Activated T-cell treated with anti-CD3 and anti-CD28 coated beads for 48 hours (primary cell): ENCODE measurements at regions not wholly inside any gene's neighbourhood (a gene's known extent, or its start where the extent isn't known, plus 50 kb on each side); places are given as distances from the start of the nearest gene placed in this dataset.
"Not testable (repeated sequence)": the region's sequence is repeated elsewhere in the genome, so short reads cannot be mapped to it uniquely, and the experiment has no call there.

Source experiments
- DNase-seq: peaks from one replicate; pipeline ENCODE4 v3.0.0-alpha.2; 2020; ENCODE audit warnings: low read depth

DNA sequence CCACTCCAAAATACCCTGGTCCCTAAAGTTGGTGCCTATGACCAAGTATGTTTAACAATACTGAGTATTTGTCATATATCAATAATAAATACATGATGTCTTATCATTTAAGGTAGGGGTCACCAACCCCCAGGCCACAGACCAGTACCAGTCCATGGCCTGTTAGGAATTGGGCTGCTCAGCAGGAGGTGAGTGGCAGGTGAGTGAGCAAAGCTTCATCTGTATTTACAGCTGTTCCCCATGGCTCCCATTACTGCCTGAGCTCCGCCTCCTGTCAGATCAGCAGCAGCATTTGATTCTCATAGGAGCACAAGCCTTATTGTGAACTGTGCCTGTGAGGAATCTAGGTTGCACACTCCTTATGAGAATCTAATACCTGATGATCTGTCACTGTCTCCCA lies 126.2 kb downstream of the HNRNPD start:
- no peak for DNase-seq

DNA sequence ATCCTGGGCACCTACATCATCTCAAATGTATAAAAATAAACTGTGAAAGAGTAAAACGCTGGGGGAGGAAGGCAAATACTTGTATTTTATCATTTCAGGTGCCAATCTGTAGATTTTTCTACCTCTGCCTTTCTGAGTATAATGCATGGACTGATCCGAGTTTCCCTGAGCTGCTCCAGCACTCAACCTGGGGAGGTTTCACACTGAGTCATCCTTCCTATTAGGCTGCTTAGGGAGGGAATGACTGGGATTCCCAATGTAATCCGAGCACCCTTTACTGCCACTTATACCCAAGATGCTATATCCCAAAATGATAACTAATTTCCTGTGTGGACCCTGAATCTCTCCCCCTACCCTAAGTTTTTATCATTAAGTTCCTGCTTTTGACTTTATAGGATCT lies 126.6 kb downstream of the HNRNPD start:
- DNase-seq = no peak

DNA sequence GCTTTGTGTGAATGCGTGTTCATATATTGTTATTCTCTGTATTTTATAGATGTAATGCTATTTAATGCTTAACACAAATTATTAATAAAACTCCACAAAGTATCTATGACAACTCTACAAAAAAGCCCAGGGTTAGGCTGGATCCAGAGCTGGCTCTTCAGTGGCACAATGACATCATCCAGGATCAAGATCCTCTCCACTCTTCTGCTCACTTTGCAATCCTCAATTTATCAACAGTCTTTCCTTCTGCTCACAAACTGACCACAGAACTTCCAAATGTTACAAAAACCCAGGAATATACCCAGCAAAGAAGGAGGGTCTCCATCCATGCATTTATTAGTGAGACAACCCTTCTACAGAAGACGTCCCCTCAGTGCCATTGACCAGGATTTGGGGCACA lies 132.3 kb downstream of the HNRNPD start:
- DNase-seq = no peak

DNA sequence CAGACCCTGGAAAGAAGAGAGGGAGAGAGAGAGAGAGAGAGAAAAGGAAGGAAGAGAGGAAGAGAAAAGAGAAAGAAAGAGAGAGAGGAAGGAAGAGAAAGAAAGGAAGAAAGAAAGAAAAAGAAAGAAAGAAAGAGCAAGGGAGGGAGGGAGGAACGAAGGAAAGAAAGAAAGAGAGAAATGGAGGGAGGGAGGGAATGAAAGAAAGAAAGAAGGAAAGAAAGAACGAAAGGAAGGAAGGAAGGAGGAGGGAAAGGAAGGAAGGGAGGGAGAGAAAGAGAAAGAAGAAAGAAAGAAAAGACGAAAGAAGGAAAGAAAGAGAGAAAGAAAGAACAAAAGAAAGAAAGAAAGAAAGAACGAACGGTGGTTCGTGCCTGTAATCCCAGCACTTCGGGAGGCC lies 133.4 kb downstream of the HNRNPD start:
- DNase-seq = no peak

DNA sequence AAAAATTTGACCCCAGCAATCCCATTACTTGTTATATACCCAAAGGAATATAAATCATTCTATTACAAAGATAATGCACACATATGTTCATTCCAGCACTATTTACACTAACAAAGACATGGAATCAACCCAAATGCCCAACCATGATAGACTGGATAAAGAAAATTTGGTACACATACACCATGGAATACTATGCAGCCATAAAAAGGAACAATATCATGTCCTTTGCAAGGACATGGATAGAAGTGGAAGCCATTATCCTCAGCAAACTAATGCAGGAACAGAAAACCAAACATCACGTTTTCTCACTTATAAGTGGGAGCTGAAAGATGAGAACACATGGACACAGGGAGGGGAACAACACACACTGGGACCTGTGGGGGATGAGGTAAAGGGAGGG lies 136.6 kb downstream of the HNRNPD start:
- DNase-seq = not testable (repeated sequence)

DNA sequence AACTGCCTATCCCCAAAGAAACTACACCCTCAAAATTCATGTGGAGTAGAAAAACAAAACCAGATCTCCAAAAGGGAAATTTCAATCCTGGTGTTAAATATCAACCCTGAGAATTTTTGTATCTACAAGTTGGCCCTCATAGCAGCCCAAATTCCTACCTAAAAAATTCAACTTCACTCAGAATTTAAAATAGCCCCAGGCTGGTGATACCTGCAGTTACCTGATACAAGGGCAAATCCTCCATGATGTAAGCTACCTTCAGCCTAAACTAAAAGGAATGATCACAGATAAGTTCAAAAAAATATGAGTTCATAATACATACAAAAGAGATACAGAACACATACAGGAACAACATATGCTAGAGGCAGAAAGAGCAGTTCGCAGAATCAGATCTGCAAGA lies 138.4 kb downstream of the HNRNPD start:
- DNase-seq = no peak

DNA sequence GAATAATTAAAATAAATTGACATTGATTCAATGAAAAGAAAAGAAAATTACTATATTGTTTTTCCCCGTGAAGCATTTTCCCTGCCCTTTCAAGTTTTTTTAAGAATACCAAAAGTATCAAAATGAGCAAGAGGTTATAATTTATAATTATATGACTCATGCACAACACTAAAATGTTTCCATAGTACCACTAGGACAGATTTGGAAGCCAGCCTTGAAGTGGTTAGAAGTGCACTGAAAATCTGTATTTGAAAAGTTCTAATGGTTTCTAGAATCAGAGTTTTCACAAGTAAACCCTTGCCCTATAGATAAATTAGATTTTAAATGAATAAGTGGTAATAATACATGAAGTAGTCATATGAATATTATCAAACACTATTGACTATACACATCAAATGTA lies 140.9 kb downstream of the HNRNPD start:
- DNase-seq = no peak

DNA sequence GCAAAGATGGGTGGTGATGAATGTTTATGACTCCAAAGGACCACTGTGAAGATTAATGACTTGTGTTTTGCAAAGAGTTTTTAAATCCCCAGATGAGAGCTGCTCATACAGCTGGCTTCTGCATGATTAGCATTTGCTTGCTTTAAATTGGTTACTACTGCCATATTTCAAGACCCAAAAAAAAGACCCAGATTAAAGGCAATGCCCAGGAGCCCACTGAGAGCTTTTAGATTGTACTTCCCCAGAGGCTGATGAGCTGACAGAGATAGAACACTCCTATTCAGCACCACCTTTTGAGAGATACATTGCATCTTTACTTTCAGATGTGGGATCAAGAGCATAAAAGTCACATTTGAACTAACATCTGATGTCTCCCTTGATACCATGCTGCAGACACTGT lies 142.0 kb downstream of the HNRNPD start:
- no peak for DNase-seq

DNA sequence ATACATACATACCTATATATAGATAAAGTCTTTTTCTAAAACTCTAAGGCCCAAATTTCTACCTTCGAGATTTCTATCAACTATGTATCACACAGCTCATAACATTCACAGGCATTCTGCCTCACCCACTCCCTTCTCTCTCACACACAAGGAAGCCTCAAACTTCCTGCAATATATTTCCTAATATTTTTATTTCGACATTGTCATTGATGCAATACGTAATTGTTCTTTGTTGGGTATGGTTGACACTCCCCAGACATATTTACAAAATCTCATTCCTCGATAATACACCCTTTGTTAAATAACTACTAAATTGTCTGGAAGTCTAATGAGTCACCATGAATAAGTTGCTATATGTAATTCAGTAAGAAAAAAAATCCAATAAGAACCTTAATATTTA lies 143.5 kb downstream of the HNRNPD start:
- no peak for DNase-seq

DNA sequence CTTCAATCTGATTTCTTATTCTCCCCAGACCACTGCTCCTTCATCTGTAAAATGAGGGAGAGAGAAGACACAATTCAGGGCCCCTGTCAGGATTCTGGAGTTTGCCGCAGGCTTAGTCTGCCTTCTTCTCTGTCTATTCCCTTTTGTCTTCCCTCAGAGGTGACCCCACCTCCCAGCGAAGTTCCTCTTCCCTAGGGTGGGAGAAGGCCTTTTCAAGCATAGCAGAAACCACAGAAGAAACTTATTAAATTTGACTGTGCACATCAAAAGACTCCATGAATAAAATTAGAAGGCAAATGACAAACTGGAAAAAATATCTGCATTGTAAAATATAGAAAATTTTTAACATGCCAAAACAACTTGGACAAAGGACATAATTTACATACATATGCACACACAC lies 148.8 kb downstream of the HNRNPD start:
- no peak for DNase-seq

DNA sequence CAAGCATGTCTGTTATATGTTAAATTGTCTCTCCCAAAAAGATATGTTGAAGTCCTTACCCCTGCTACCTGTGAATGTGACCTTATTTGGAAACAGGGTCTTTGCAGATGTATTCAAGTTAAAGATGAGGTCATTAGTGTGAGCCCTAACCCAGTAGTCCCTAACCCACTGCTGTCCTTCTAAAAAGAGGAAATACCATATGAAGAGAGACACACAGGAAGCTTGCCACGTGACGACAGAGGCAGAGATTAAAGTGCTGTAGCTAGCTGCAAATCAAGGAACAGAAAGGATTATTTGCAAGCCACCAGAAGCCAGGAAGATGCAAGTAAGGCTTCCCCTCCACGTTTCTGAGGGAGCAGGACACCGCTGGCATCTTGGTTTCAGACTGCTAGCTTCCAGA lies 150.1 kb downstream of the HNRNPD start:
- no peak for DNase-seq

DNA sequence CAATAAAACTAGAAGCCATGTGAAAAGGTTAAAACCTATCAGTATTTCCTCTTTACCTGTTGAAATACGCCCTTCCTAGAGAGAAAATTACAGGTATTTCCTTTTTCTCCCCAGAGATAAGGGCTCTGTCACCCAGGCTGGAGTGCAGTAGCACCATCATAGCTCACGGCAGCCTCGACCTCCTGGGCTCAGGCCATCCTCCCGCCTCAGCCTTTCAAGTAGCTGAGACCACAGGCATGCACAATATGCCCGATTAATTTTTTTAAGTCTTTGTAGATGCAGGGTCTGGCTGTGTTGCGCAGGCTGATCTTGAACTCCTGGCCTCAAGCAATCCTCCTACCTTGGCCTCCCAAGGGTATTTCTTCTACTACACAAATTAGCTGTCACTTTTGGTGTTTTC lies 154.4 kb downstream of the HNRNPD start:
- DNase-seq = no peak

DNA sequence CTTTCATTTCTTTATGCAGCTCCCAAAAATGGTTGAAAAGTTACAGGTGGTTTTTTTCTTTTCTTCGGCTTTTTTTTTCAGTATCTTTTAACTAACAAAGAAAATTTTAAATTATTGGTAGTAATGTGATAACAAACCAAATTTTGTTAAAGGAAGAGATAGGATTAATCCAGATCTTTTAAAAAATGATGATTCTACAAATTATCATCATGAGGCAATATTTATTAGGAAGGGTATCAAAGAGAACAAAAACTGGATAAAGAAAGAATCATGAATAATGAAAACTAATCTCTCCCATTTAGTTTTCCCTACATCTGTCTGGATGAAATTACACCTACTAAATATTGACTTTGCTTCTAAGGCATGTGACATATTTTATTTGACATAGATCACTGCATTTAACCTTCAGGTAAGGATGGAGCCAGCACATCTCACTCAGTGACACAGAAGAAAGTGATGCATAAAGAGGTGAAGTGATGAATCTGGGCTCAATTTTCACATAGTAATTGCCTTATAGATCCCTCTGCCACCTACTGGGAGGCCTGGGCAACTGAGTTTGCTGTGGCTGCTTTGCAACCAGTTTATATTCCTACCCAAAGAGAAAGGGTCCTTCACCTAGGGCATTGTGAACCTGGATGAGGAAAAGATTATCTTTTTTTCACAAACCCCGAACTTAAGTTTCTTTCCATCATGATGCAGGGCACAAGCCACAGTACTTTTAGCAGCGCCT lies 155.6 kb downstream of the HNRNPD start:
- DNase-seq = no peak

DNA sequence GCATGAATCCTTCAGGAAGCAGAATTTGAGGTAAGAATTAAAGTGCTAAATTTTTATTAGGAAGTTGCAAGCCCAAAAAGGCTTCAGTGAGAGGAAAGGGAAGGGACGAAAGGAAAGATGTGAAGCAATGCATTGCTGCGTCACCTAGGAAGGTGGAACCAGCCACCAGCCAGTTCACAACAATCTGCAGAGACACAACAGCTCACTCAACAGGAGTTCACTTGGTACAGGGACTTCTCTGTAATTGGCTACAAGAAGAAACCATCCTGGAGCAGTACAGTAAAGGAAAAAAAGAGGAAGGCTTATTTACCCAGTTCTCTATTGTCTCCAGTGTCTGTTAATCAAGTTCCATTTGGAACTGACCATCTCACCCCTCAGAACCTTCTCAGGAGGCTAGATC lies 157.6 kb downstream of the HNRNPD start:
- DNase-seq = no peak

DNA sequence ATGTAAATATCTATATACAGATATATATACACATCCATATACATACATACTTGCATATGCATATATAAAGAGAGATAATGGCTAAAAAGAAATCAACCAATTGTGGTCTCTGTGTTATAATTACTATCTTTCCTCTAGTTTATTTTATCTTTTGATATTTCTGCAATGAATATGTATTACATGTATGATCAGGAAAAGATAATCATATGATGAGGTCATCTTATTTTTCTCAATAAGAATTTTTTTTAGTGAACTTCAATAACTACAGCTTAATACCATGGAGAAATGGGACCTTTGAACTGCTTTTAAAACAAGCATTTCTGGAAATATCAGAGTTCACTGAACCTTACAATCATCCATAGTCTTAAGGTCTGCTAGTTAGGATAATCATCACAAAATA lies 158.0 kb downstream of the HNRNPD start:
- DNase-seq = no peak

DNA sequence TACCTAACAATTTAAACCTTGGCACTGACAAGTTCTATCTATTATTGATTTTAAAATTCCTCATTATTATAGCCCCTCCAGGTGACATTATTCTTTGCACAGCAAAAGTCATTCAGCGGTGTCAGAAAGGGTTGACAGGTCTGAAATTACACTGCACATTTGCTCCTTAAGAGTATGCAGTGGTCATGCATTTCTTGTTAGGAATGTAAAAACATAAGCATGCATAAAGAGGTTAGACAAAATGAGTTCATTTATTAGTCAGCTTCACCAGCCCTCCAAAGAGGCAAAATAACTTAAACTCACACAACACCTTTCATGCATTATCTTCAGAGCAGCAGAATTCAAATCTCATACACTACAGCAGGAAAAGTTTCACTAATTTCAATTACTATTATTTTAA lies 158.8 kb downstream of the HNRNPD start:
- DNase-seq = no peak

DNA sequence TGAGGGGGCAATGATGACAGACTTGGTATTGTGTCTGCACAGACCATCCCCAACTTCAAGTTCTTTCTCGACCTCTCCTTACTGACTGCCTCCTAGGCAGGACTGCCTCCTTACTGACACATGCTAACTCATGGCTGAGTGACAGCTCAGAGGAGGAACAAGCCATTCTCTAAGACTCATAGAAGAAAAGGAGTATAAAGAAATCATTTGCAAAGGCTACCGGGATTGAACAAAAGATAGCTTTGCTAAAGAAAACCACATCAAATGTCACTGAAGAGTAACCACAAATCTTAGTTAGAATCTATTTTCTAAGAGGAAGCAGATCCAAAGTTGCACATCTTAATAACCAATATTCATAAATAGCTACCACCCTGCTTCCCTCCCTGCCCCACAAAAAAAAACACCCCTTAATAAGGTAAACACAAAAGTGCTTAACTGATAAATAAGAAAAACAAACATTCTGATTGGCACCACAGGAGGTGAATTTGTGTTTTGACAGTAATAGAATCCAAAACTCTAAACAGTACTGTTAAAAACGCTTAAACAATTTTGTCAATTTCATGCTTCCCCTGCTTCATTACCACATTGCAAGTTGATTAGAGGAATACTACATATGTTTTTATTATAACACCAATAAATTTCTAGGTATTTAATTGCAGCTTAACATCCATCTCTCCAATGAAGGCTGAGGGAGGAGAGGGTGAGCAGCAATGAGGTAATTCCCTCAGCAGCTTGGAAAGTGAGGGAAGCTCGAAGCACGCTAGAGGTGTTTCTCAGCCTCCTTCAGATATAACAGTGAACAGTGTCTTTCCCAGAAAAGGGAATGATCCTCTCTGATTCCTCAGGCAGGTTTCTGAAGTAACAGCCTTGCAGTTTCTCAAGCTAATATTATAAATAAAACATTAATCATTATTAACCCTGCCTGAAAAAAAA lies 160.0 kb downstream of the HNRNPD start:
- DNase-seq = no peak

DNA sequence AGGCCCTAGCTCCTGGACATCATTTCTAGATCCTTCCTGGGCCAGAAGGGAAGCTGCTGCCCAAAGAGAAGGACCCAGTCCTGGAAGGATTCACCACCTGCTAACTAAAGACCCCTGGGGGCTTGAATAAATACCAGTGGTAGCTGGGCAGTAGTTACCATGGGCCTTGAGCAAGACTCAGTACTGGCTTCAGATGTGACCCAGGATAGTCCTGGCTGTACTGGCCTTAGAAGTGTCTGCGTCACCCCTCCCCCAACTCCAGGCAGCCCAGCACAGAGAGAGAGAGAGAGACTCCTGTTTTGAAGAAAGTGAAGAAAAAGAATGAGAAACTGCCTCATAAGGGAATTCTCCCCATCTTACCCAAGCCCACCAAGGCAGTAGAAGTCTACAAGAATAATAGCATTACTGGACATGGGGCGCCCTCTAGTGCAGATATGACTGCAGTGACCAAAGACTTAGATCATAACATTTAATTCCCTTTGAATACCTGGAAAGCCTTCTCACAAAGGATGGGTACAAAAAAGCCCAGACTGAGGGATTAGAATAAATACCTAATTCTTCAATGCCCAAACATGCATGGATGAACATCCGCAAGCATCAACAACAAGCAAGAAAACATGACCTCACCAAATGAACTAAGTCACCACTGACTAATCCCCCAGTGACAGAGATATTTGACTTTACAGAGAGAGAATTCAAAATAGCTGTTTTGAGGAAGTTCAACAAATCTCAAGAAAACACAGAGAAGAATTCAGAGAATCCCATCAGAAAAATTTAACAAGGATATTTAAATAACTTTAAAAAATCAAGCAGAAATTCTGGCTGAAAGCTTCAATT lies 171.8 kb downstream of the HNRNPD start:
- DNase-seq = peak; percentile 18

DNA sequence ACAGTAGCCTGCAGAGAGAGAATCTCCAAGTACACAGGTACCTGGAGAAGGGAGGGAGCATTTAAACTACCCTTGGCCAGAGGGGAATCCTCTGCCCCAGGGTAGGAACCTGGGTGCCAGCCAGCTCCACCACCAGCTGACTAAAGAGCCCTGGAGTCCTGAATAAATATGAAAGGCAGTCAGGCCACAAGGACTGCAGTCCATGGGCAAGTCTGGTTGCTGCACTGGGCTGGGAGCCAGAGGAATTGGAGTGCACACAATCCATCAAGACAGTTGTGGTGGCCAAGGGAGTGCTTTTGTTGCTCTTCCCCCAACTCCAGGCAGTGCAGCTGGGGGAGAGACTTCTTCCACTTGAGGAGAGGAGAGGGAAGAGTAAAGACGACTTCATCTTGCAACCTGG lies 172.5 kb downstream of the HNRNPD start:
- DNase-seq = no peak

DNA sequence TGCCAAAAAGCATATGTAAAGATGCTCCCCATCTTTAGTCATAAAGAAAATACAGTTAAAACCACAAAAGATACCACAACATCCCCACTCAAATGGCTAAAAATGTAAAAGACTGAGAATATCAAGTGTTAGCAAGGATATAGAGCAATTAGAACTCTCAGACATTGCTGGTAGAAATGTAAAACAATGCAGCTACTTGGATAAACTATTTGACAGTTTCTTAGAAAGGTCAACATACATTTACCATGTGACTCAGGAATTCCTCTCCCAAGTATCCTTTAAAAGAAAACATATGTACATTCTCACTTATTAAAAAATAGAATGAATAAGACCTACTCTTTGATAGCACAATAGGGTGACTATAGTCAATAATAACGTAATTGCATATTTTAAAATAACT lies 173.7 kb downstream of the HNRNPD start:
- DNase-seq = no peak

DNA sequence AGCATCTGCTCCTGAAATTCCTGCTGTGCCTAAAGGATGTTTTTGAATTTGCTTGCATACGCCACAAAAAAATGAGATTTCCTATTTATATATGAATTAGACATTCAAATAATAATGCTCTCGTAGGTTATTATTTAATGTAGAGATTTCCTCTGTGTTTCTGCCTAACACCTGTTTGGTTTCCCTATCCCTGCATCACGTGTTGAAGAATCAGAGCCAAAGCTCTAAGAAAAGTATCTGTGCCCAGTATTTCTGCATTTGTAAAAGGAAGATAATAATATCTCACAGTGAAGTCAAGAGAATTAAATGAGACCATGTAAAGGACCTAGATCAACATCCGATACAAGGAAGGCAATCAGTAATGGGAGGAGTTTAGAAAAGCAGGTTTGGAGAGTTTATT lies 179.5 kb downstream of the HNRNPD start:
- DNase-seq = no peak

DNA sequence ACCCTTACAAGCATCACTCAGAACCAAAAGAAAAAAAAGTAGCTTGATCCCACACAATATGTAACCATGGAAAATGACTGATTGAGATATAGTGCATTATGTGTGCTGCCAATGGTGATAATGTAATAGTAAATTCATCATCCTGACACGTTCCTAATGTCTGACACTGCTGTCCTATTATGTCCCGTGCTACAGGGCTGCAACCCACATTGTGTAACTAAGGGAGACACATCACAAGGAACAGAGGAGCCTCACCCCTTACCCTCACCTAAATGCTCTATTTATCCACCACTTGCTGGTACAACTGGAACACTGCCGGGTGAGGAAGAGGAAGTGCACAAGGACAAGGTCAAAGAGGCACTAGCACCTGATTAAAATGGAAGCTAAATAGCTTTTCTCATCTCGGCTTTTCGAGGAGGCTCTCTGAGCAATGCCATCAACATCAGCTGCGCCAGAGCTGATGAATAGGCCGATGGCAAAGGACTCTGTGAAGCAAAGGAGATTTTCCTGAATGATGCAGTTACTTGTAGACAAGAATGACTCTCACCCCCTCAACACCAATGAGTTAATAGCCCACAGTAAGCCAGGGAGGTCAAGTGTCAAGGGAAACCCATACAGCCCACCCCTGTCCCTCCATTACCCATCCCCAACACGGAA lies 181.6 kb downstream of the HNRNPD start:
- DNase-seq = no peak
